ENCODE measurements at regions not wholly inside any gene's neighbourhood (a gene's known extent, or its start where the extent isn't known, plus 50 kb on each side); places are given as distances from the start of the nearest gene placed in this dataset.

DNA sequence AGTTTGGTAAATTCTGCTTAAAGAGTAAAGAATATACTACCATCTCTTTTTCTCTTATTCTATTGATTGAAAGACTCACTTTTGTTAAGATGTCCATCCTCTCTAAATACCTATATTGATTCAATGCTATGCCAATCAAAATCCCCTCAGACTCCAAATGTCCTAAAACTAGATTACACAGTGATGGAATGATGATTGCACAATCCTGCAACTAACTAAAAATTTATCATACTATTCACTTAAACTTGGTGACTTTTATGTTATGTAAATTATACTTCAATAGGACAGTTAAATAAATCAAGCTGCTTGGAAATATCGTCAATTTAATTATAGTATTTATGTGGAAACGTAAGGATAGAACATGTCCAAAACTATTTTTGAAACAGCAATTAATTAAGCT lies 2765.1 kb upstream of the PCDH20 start:
- H3K9me3 ChIP-seq (ENCODE audit: low read depth, low read length) = no peaks in the 10 kb centered on the region
- H4K20me1 ChIP-seq (ENCODE audit: insufficient read depth, low read length) = no peaks in the 10 kb centered on the region
- no peak for DNase-seq (ENCODE audit: insufficient read length, low spot score, missing footprints)
- H3K36me3 ChIP-seq (ENCODE audit: insufficient read depth, low read length) = no peaks in the 10 kb centered on the region
- no peak overlapping the region for H3K27ac ChIP-seq (ENCODE audit: low read depth, low read length)
- no peaks in the 10 kb centered on the region for H3K79me2 ChIP-seq (ENCODE audit: insufficient read depth, low read length)
- no peak overlapping the region for H2AFZ ChIP-seq (ENCODE audit: low read length)
- H3K4me2 ChIP-seq (ENCODE audit: insufficient read depth, low read length) = no peak overlapping the region
- H3K4me3 ChIP-seq (ENCODE audit: insufficient read depth, low read length) = no peak overlapping the region
- H3K4me1 ChIP-seq (ENCODE audit: insufficient read depth, low read length) = no peaks in the 10 kb centered on the region
- H3K27me3 ChIP-seq (ENCODE audit: insufficient read depth, low read length) = no peaks in the 10 kb centered on the region
- TF ChIP-seq, protein P1, sequence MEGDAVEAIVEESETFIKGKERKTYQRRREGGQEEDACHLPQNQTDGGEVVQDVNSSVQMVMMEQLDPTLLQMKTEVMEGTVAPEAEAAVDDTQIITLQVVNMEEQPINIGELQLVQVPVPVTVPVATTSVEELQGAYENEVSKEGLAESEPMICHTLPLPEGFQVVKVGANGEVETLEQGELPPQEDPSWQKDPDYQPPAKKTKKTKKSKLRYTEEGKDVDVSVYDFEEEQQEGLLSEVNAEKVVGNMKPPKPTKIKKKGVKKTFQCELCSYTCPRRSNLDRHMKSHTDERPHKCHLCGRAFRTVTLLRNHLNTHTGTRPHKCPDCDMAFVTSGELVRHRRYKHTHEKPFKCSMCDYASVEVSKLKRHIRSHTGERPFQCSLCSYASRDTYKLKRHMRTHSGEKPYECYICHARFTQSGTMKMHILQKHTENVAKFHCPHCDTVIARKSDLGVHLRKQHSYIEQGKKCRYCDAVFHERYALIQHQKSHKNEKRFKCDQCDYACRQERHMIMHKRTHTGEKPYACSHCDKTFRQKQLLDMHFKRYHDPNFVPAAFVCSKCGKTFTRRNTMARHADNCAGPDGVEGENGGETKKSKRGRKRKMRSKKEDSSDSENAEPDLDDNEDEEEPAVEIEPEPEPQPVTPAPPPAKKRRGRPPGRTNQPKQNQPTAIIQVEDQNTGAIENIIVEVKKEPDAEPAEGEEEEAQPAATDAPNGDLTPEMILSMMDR (IDR thresholded peaks at IDR 0.05; ENCODE audit: extremely low read depth, low read depth, low read length) = no peak

DNA sequence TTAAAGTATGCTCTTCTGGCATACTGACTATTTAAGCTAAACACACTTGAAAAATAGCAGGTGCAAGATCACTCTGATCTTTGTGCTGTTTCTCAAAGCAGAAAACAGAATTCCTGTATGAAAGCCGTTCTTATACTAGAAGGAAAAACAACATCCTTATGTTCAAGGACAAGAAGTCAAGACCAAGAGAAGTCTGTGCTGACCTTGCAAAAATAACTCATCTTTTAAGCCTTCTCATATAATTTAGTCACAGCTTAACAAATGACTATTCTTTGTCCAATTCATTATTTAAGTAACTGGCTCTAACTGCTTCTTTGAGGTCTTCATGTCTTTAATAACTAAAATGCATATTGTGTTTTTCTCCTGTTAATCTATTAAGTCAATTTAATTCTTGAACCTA lies 2750.2 kb upstream of the PCDH20 start:
- no peak overlapping the region for H3K27ac ChIP-seq (ENCODE audit: low read depth, low read length)
- TF ChIP-seq, protein P1 (IDR thresholded peaks at IDR 0.05; ENCODE audit: extremely low read depth, low read depth, low read length) = no peak
- no peak overlapping the region for H2AFZ ChIP-seq (ENCODE audit: low read length)
- no peaks in the 10 kb centered on the region for H3K27me3 ChIP-seq (ENCODE audit: insufficient read depth, low read length)
- no peaks in the 10 kb centered on the region for H3K36me3 ChIP-seq (ENCODE audit: insufficient read depth, low read length)
- no peak overlapping the region for H3K4me2 ChIP-seq (ENCODE audit: insufficient read depth, low read length)
- no peaks in the 10 kb centered on the region for H3K9me3 ChIP-seq (ENCODE audit: low read depth, low read length)
- H3K79me2 ChIP-seq (ENCODE audit: insufficient read depth, low read length) = no peaks in the 10 kb centered on the region
- H3K4me3 ChIP-seq (ENCODE audit: insufficient read depth, low read length) = no peak overlapping the region
- no peaks in the 10 kb centered on the region for H3K4me1 ChIP-seq (ENCODE audit: insufficient read depth, low read length)
- H4K20me1 ChIP-seq (ENCODE audit: insufficient read depth, low read length) = no peaks in the 10 kb centered on the region
- DNase-seq (ENCODE audit: insufficient read length, low spot score, missing footprints) = no peak

DNA sequence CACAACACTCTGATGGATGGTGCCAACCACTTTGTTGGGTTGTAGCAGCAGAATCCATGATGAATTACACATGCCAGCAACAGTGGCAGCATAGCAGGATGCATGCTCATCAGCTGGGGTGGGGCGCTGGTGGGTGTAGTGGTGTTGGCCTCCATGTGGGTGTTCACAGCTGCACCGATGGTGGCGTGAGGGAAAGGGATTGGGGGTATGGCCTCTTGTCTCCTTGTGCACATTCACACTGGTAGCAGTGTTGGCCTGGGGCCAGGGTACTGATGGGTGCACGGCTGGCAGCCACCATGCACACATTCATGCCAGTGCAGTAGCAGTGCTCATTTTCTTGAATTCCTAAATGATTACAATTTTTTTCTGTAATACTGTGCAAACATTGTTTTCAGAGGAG lies 2748.8 kb upstream of the PCDH20 start:
- Histone ChIP-seq H3K4me3 (ENCODE audit: insufficient read depth, low read length) (no peak overlapping the region), H4K20me1 (ENCODE audit: insufficient read depth, low read length) (no peaks in the 10 kb centered on the region), H3K4me1 (ENCODE audit: insufficient read depth, low read length) (no peaks in the 10 kb centered on the region), H3K27ac (ENCODE audit: low read depth, low read length) (no peak overlapping the region), H3K79me2 (ENCODE audit: insufficient read depth, low read length) (no peaks in the 10 kb centered on the region), H2AFZ (ENCODE audit: low read length) (no peak overlapping the region), H3K27me3 (ENCODE audit: insufficient read depth, low read length) (no peaks in the 10 kb centered on the region), H3K36me3 (ENCODE audit: insufficient read depth, low read length) (no peaks in the 10 kb centered on the region), H3K4me2 (ENCODE audit: insufficient read depth, low read length) (no peak overlapping the region), H3K9me3 (ENCODE audit: low read depth, low read length) (no peaks in the 10 kb centered on the region)
- TF ChIP-seq, protein P1 (IDR thresholded peaks at IDR 0.05; ENCODE audit: extremely low read depth, low read depth, low read length) = no peak
- no peak for DNase-seq (ENCODE audit: insufficient read length, low spot score, missing footprints)

DNA sequence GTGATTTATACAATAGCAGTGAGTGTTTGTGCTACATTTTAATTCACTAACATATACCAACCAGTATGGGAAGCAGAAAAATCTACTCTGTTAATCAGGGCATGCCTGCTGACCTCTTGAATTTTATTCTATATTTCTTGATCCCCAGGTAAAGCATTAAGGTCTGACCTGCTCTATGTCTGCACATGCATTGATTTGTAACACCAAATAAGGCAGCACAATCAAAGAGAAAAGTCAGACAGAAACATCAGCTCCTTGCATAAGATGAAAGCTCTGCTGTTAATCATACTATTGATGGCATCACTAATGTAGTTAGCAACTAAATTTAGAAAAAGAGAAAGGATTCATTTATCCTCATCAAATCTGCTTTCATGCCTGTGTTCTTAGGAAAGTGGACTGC lies 2744.8 kb upstream of the PCDH20 start:
- Histone ChIP-seq H3K27ac (ENCODE audit: low read depth, low read length) (no peak overlapping the region), H4K20me1 (ENCODE audit: insufficient read depth, low read length) (no peaks in the 10 kb centered on the region), H3K36me3 (ENCODE audit: insufficient read depth, low read length) (no peaks in the 10 kb centered on the region), H3K4me3 (ENCODE audit: insufficient read depth, low read length) (no peak overlapping the region), H2AFZ (ENCODE audit: low read length) (no peak overlapping the region), H3K79me2 (ENCODE audit: insufficient read depth, low read length) (no peaks in the 10 kb centered on the region), H3K9me3 (ENCODE audit: low read depth, low read length) (no peaks in the 10 kb centered on the region), H3K27me3 (ENCODE audit: insufficient read depth, low read length) (no peaks in the 10 kb centered on the region), H3K4me1 (ENCODE audit: insufficient read depth, low read length) (no peaks in the 10 kb centered on the region), H3K4me2 (ENCODE audit: insufficient read depth, low read length) (no peak overlapping the region)
- DNase-seq (ENCODE audit: insufficient read length, low spot score, missing footprints) = no peak
- TF ChIP-seq, protein P1 (IDR thresholded peaks at IDR 0.05; ENCODE audit: extremely low read depth, low read depth, low read length) = no peak

All from osteoblast (primary cell).